ENCODE measurements at regions not wholly inside any gene's neighbourhood (a gene's known extent, or its start where the extent isn't known, plus 50 kb on each side); places are given as distances from the start of the nearest gene placed in this dataset.

- Histone ChIP-seq H3K4me1 (ENCODE audit: control insufficient read depth in 2 of 3, insufficient read depth in 2 of 3, low read depth in 1 of 3, low read length in 3 of 3) (no peaks in the 10 kb centered on the region), H3K9ac (ENCODE audit: low read length in 3 of 3) (no peak overlapping the region), H3K9me3 (ENCODE audit: control insufficient read depth in 2 of 3, insufficient read depth in 1 of 3, low read length in 3 of 3) (no peaks in the 10 kb centered on the region), H3K36me3 (ENCODE audit: control insufficient read depth in 2 of 3, insufficient read depth in 3 of 3, low read length in 3 of 3) (no peaks in the 10 kb centered on the region), H3K27me3 (ENCODE audit: control insufficient read depth, insufficient read depth, low read length) (no peaks in the 10 kb centered on the region), H3K27ac (ENCODE audit: low read depth in 2 of 2, low read length in 2 of 2) (no peak overlapping the region), H3K4me3 (ENCODE audit: low read length in 3 of 3) (no peak overlapping the region)
- intact Hi-C loops (cut with DNase I) = no loop called here
- no peak for TF ChIP-seq CTCF (IDR thresholded peaks at IDR 0.05; ENCODE audit: borderline replicate concordance, extremely low read depth, insufficient read depth)
- DNase-seq = no peak
- no peak for FAIRE-seq
Measured at GRCh38 chr3:120848503-120848902, 59.5 kb upstream of the STXBP5L start.

DNA sequence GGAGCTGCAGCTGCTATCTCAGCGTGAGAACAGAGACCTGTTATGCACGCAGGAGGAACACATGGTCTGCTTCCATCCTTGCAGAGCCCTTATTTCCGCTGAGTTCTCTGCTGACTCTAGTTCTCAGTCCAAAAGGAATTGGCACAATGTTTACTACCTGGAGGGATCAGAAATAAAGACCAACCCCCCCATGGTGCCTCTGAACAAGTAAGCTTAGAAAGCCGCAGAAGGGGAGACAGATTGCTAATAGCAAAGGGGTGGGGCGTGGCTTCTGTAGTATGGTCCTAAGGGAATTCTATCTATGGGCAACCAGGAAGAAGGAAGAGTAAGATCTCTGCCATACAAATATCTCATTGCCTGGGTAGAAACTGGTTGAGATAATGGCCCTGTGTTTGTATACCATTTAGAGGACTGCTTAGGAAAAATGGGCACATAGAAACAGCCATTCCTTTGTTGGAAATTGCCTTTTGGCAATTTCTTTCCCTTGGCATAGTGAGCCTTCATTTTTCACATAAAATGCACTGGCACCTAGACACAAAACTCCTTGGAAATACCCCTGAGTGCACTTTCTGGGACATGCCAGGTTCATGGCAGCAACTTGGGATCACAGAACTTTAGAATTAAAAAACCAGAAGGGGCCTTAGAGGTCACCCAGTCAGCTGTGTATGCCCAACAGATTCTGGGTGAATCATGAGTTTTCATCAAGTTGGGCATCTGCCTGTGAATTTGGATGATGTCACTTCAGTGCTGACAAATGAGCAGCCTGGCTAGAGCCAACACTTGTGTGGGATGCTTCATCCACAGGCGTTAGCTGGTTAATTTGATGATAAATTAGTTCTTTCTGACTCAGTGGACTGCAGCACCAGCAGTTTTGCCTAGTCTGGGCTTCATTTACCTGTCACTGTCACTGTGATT is 57.4 kb upstream of the STXBP5L start:
- TF ChIP-seq CTCF (IDR thresholded peaks at IDR 0.05; ENCODE audit: borderline replicate concordance, extremely low read depth, insufficient read depth) = no peak
- no peak for DNase-seq

DNA sequence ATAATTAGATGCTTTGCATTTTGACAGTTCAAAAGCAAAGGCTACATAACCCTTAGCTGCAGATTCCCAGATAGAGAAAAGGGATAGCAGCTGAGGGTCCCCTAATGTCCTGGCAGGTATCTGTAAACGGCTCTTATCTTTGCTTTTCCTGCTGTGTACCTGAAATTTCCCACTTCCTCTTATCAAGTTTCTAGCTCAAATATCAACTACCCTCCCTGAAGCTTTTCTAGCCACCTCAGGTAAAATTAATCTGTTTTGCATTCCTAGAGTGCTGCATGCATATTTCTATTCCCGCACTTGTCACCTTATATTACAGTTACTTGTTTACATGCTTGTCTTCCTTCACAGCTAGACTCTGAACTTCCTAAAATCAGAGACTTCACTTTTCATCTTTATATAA is 55.6 kb upstream of the STXBP5L start:
- Histone ChIP-seq H3K4me3 (ENCODE audit: low read length in 3 of 3) (no peak overlapping the region), H3K9ac (ENCODE audit: low read length in 3 of 3) (no peak overlapping the region), H3K4me1 (ENCODE audit: control insufficient read depth in 2 of 3, insufficient read depth in 2 of 3, low read depth in 1 of 3, low read length in 3 of 3) (no peaks in the 10 kb centered on the region), H3K9me3 (ENCODE audit: control insufficient read depth in 2 of 3, insufficient read depth in 1 of 3, low read length in 3 of 3) (no peaks in the 10 kb centered on the region), H3K27ac (ENCODE audit: low read depth in 2 of 2, low read length in 2 of 2) (no peak overlapping the region), H3K36me3 (ENCODE audit: control insufficient read depth in 2 of 3, insufficient read depth in 3 of 3, low read length in 3 of 3) (no peaks in the 10 kb centered on the region), H3K27me3 (ENCODE audit: control insufficient read depth, insufficient read depth, low read length) (no peaks in the 10 kb centered on the region)
- TF ChIP-seq CTCF (IDR thresholded peaks at IDR 0.05; ENCODE audit: borderline replicate concordance, extremely low read depth, insufficient read depth) = no peak
- no peak for FAIRE-seq
- no peak for DNase-seq
- intact Hi-C loops (cut with DNase I) = no loop called here

More for the DNA sequence above, 57.4 kb upstream of the STXBP5L start:
- H3K9ac ChIP-seq (ENCODE audit: low read length in 3 of 3) = no peak overlapping the region
- H3K27ac ChIP-seq (ENCODE audit: low read depth in 2 of 2, low read length in 2 of 2) = no peak overlapping the region
- intact Hi-C loops (cut with DNase I) = no loop called here
- no peaks in the 10 kb centered on the region for H3K36me3 ChIP-seq (ENCODE audit: control insufficient read depth in 2 of 3, insufficient read depth in 3 of 3, low read length in 3 of 3)
- no peak overlapping the region for H3K4me3 ChIP-seq (ENCODE audit: low read length in 3 of 3)
- FAIRE-seq = no peak
- H3K27me3 ChIP-seq (ENCODE audit: control insufficient read depth, insufficient read depth, low read length) = no peaks in the 10 kb centered on the region
- no peaks in the 10 kb centered on the region for H3K4me1 ChIP-seq (ENCODE audit: control insufficient read depth in 2 of 3, insufficient read depth in 2 of 3, low read depth in 1 of 3, low read length in 3 of 3)
- no peaks in the 10 kb centered on the region for H3K9me3 ChIP-seq (ENCODE audit: control insufficient read depth in 2 of 3, insufficient read depth in 1 of 3, low read length in 3 of 3)

Data from kidney (tissue), 13 donors.